Activated T-helper 1 cell treated with anti-CD3 and anti-CD28 coated beads, Interleukin-12 subunit alpha, Interleukin-12 subunit beta, Interleukin-2, Interleukin-4 antibody, amounts not matched to agents 30 ng/mL and 10 ng/mL and 1 ng/mL, durations not matched to agents 14 hours and 24 hours and 36 hours (primary cell): ENCODE measurements at regions not wholly inside any gene's neighbourhood (a gene's known extent, or its start where the extent isn't known, plus 50 kb on each side); places are given as distances from the start of the nearest gene placed in this dataset.

Source experiments
- DNase-seq: peaks from one replicate; pipeline ENCODE4 v3.0.0; 2021; ENCODE audit warnings: low spot score
- H3K27ac Mint-ChIP-seq: one replicate; pipeline ENCODE4 v1.8.0; 2021; ENCODE audit warnings: mild to moderate bottlenecking, mixed read lengths
- H3K27me3 Mint-ChIP-seq: one replicate; pipeline ENCODE4 v1.8.0; 2022; ENCODE audit warnings: mild to moderate bottlenecking, moderate library complexity, mixed read lengths; ENCODE audit not compliant: insufficient read depth
- H3K36me3 Mint-ChIP-seq: one replicate; pipeline ENCODE4 v1.8.0; 2021; ENCODE audit warnings: low read depth, mixed read lengths
- H3K4me1 Mint-ChIP-seq: one replicate; pipeline ENCODE4 v1.8.0; 2021; ENCODE audit warnings: low read depth, mixed read lengths
- H3K4me3 Mint-ChIP-seq: one replicate; pipeline ENCODE4 v1.8.0; 2021; ENCODE audit warnings: mild to moderate bottlenecking, moderate library complexity, mixed read lengths
- H3K9me3 Mint-ChIP-seq: one replicate; pipeline ENCODE4 v1.8.0; 2021; ENCODE audit warnings: mixed read lengths
- intact Hi-C: fragments of 100-400 bp; cut with micrococcal nuclease; formaldehyde crosslinking; loops from one replicate; pipeline ENCODE4 v1.15.1; 2024

DNA sequence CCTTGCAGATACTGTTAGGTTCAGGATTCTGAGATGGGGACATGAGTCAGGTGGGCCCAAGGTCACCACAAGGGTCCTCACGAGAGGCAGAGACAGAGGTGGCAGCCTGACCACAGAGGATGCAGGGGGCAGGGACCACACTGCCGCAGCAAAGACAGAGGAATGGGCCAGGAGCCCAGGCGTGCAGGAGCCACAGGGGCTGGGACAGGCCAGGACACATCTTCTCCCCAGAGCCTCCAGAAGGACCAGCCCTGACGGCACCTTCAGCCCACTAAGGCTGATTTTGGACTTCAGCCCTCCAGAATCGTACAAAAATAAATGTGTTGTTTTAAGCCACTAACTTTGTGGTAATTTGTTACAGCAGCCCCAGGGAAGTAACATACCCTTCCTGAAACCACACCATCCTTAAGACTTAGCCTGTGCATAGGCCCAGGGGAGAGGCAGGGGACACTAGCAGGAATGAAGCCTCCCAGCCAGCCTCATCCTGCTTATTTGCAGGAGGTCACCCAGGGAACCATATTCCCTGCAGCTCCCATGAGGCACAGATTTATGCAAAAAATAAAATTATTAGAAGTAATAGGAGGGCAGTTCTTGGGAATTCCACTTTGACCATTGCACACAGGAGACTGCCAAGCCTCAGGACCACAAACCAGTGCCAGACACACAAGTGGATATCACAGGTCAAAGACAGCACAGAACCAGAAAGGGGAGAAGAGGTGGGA lies 119.3 kb upstream of the CST7 start:
- no peak overlapping the region for H3K27ac Mint-ChIP-seq
- H3K36me3 Mint-ChIP-seq = no peaks in the 10 kb centered on the region
- H3K27me3 Mint-ChIP-seq = no peaks in the 10 kb centered on the region
- no peaks in the 10 kb centered on the region for H3K9me3 Mint-ChIP-seq
- no peaks in the 10 kb centered on the region for H3K4me1 Mint-ChIP-seq
- H3K4me3 Mint-ChIP-seq = no peak overlapping the region
- intact Hi-C loops = no loop called here
- DNase-seq = no peak

DNA sequence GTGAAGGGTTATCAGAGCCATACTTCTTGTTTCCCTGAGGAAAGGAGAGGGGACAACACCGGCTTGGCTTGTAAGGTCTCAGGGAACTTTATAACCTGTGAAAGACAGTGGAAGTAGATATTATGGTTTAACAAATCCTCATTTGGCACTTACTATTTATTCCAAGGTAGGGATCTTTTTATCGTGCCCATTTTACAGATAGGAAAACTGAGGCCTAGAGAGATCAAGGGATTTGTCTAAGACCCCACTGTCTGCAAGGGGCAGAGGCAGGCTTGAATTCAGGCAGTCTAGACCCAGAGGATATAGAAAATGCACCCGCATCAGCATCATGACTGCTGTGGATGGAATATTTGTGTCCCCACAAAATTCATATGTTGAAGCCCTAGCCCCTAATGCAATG lies 118.4 kb upstream of the CST7 start:
- no peak overlapping the region for H3K4me3 Mint-ChIP-seq
- no peaks in the 10 kb centered on the region for H3K27me3 Mint-ChIP-seq
- no peaks in the 10 kb centered on the region for H3K9me3 Mint-ChIP-seq
- intact Hi-C loops = no loop called here
- no peak for DNase-seq
- H3K36me3 Mint-ChIP-seq = no peaks in the 10 kb centered on the region
- no peaks in the 10 kb centered on the region for H3K4me1 Mint-ChIP-seq
- H3K27ac Mint-ChIP-seq = no peak overlapping the region

DNA sequence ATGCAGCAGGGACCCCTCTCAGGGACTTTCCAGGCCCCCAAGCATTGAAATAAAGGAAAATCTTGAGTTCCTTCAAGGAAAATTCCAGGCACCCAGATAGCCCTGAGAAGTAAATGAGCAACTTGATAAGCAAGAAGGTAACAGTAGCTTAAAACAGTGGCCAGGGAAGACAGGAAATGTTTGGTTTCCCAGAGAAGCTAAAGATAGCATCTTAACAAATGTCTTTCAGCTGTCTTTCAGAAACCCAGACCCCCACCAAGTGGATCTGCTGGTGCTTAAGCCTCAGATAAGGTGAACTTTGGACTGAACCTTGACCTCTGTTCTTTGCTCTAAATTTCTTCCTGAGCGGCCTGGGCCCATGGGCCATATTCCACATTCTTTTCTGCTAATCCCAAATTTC lies 117.8 kb upstream of the CST7 start:
- no peaks in the 10 kb centered on the region for H3K36me3 Mint-ChIP-seq
- H3K4me3 Mint-ChIP-seq = no peak overlapping the region
- H3K4me1 Mint-ChIP-seq = no peaks in the 10 kb centered on the region
- H3K27ac Mint-ChIP-seq = no peak overlapping the region
- H3K27me3 Mint-ChIP-seq = no peaks in the 10 kb centered on the region
- H3K9me3 Mint-ChIP-seq = no peaks in the 10 kb centered on the region
- no peak for DNase-seq
- intact Hi-C loops = no loop called here

DNA sequence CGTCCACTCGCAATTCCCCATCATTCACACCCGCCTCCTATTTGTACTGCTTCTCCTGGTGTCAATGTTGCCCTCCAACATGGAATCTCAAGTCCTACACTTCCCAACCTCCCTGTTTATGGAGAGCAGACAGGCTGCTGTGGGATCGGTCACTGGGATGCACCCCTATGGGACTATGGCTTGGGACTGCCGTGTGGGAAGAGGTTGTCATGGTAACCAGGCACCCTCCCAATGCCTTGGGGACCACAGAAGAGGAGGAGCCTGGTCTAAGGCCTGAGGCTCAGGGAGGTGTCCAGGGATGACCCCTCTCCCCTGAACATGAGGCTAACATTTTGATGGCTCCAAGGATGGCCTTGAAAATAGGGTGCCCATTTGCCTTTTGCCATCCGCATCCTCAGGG lies 116.6 kb upstream of the CST7 start:
- no peak for DNase-seq
- Mint-ChIP-seq H3K27me3 (no peaks in the 10 kb centered on the region), H3K36me3 (no peaks in the 10 kb centered on the region), H3K9me3 (no peaks in the 10 kb centered on the region), H3K4me3 (no peak overlapping the region), H3K27ac (no peak overlapping the region), H3K4me1 (no peaks in the 10 kb centered on the region)
- intact Hi-C loops = no loop called here

DNA sequence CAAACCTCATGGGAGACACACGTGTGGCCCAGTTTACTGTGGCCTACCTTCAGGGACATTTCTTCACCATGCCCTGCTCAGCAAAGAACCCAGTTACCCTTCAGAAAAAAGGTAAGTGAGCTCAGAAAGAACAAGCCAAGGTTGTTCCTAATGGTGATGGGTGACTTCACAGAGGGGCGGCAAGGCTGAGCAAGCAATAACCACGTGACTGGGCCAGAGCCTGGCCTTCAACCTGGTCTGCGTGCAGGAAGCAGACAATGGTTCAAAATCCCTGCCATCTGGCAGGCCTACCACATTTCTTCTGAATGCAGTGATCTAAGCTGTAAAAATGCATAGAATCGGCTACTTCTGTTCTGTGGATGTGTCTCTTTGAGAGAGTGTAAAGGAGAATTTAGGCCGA lies 115.5 kb upstream of the CST7 start:
- Mint-ChIP-seq H3K36me3 (no peaks in the 10 kb centered on the region), H3K4me1 (no peaks in the 10 kb centered on the region), H3K4me3 (no peak overlapping the region), H3K27ac (no peak overlapping the region), H3K27me3 (no peaks in the 10 kb centered on the region), H3K9me3 (no peaks in the 10 kb centered on the region)
- intact Hi-C loops = no loop called here
- DNase-seq = no peak

DNA sequence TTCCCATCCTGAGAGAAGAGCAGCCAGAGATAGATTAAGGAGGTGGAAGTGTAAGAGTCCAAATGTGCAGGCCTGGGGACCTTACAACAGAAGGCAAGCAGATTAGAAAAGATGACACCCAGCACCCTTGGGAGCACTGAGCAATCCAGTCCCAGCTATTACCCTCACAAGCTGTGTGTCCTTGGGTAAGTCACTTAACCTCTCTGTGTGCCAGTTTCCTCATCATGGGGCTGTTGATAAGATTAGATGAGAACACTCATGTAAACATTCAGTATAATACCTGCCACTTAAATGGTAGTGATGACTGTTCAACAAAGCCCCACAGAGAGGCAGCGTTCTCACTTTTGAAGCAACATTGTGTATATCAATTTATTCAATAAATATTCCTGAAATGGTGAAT lies 114.8 kb upstream of the CST7 start:
- H3K9me3 Mint-ChIP-seq = no peaks in the 10 kb centered on the region
- no peak overlapping the region for H3K27ac Mint-ChIP-seq
- H3K27me3 Mint-ChIP-seq = no peaks in the 10 kb centered on the region
- intact Hi-C loops = no loop called here
- no peak for DNase-seq
- no peak overlapping the region for H3K4me3 Mint-ChIP-seq
- H3K4me1 Mint-ChIP-seq = no peaks in the 10 kb centered on the region
- no peaks in the 10 kb centered on the region for H3K36me3 Mint-ChIP-seq

DNA sequence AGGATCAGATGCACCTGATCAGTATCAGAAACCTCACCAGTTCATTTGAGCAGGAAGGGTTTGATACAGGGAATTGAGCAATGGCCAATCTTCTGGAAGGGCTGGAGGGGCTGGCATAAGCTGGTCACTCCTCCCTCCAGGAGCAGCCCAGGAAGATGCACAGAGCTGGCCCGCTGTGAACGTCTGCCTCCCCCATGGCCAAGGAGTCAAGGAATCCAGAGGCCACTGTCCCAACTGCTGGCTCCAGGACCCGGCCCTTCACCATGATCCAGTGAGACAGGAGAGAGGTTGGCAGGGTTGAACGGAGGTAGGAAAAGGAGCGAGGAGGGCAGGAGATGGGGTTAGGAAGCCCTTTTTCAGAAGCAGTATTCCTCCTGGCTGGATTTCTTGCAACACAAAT lies 113.9 kb upstream of the CST7 start:
- intact Hi-C loops = no loop called here

DNA sequence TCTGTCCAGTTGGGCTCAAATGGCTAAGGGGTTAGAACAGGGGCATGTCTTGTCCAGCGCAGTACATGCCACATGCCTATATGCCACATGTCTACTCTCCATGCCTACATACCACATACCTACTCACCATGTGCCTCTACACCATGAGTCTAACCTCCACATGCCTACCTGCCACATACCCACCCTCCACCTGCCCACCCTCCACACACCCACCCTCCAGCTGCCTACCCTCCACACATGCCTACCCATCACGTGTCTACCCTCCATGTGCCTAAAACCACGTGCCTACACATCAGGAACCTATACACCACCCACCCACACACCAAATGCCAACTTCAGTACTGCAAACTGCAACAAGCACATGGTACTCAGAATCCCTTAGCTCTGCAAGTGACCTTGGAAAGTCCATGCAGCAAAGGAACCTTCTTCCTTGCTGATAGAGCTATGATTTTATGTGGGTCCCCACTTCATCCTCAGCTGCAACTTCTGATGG lies 113.0 kb upstream of the CST7 start:
- no peak overlapping the region for H3K4me3 Mint-ChIP-seq
- no peaks in the 10 kb centered on the region for H3K4me1 Mint-ChIP-seq
- H3K9me3 Mint-ChIP-seq = no peaks in the 10 kb centered on the region
- no peak for DNase-seq
- H3K27ac Mint-ChIP-seq = no peak overlapping the region
- no peaks in the 10 kb centered on the region for H3K27me3 Mint-ChIP-seq
- intact Hi-C loops = no loop called here
- H3K36me3 Mint-ChIP-seq = no peaks in the 10 kb centered on the region

More for the DNA sequence above, 113.9 kb upstream of the CST7 start:
- no peaks in the 10 kb centered on the region for H3K4me1 Mint-ChIP-seq
- no peaks in the 10 kb centered on the region for H3K27me3 Mint-ChIP-seq
- no peak overlapping the region for H3K27ac Mint-ChIP-seq
- H3K4me3 Mint-ChIP-seq = no peak overlapping the region
- no peak for DNase-seq
- no peaks in the 10 kb centered on the region for H3K9me3 Mint-ChIP-seq
- H3K36me3 Mint-ChIP-seq = no peaks in the 10 kb centered on the region

DNA sequence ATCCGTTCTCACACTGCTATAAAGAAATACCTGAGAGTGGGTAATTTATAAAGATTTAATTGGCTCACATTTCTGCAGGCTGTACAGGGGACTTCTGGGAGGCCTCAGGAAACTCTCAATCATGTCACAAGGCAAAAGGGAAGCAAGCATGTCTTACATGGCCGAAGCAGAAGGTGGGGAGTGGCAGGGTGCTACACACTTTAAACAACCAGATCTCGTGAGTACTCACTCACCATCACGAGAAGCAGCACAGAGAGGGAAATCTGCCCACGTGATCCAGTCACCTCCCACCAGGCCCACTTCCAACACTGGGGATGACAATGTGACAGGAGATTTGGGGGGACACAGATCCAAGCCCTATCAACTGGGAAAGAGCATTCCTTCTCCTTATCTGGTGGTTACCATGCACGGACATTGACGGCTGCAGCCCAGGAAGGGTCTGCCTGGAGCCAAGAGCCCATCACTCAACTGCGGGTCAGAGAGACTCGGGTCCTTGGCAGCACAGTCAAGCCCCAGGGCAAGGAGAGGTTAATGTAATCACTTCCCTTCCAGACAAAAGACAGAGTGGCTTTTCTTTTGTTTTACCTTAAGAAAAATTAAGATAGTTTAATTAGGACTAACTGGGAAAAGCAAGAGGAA lies 112.3 kb upstream of the CST7 start:
- H3K4me1 Mint-ChIP-seq = no peaks in the 10 kb centered on the region
- intact Hi-C loops = no loop called here
- no peak for DNase-seq
- no peaks in the 10 kb centered on the region for H3K36me3 Mint-ChIP-seq
- no peaks in the 10 kb centered on the region for H3K27me3 Mint-ChIP-seq
- no peak overlapping the region for H3K27ac Mint-ChIP-seq
- H3K4me3 Mint-ChIP-seq = no peak overlapping the region
- H3K9me3 Mint-ChIP-seq = no peaks in the 10 kb centered on the region

DNA sequence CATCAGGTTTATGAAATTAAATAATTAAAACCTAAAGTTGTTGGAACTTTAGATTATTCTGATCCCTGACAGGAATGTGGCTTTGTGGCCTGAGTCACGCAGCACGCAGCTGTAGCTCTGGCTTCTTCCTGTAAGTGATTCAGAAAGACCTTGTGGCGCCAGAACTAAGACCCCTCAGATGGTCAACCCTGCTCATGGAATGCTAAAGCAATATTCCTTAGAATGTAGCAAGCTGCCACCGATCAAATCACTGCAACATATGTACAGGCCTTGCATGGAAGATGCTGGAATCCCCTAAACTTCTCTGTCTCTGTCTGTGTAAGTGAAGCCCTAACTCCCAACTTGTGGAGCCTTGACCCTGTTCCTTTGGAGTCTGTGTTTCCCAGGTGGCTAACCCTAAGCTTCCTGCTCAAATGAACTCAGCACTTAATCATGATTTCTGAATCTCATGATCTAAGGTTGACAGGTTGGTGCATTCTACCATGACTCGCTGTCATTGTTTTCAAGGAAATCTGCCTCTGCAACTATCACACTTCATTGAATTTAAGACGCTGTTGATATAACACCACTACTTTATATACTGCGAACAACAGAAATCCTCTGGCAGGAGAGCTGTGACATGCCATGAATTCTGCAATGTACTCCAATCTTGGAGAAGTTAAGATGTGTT lies 111.2 kb upstream of the CST7 start:
- DNase-seq = no peak
- H3K27me3 Mint-ChIP-seq = peaks cover 1% of the 10 kb centered on the region
- H3K4me3 Mint-ChIP-seq = no peak overlapping the region
- H3K4me1 Mint-ChIP-seq = no peaks in the 10 kb centered on the region
- H3K36me3 Mint-ChIP-seq = no peaks in the 10 kb centered on the region
- no peaks in the 10 kb centered on the region for H3K9me3 Mint-ChIP-seq
- no peak overlapping the region for H3K27ac Mint-ChIP-seq
- intact Hi-C loops = no loop called here

DNA sequence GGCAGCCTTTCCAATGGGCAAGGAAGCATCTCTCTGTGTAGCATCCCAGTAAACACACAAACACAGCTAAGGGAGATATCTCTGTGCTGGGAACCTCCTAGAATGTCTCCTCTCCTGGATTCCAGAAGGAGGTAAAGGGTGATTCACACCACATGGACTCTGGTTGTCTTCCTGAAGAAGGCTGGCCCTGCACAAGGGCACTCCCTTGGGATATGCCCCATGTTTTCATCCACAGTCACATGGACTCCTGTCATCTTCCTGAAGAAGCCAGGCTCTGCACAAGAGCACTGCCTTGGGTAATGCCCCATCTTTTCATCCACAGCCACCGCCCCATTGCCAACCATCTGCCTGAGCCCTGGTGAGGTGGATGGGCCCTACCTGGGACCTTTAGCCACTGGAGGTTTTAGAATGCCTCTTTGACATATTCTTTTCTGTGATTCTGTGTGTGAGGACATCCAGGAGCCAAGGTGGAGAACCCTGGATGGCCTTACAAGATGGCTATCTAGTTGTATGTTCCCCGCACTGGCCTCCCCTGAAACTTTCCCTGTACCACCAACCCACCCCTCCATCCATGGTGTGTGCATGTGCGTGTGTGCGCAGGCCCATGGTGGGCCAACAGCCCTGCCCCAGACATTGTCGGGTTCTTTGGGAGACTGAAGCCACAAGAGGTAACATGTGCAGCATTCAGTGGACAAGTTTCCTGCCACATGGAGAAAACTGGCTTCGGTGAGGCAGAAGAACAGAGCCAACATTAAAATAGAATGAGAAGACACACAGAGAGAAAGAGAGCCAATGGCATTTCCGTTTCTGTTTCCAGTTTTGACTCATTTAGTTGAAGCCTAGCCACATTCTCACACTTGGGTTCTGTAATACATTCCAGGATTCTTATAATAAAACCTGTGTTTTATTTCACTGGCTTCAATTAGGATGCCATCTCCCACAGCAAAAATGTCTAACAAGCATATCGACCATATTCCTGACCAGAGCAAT lies 110.2 kb upstream of the CST7 start:
- intact Hi-C loops = no loop called here
- Mint-ChIP-seq H3K9me3 (no peaks in the 10 kb centered on the region), H3K27me3 (peaks cover 1% of the 10 kb centered on the region), H3K4me1 (no peaks in the 10 kb centered on the region), H3K27ac (no peak overlapping the region), H3K4me3 (no peak overlapping the region), H3K36me3 (no peaks in the 10 kb centered on the region)
- DNase-seq = no peak

DNA sequence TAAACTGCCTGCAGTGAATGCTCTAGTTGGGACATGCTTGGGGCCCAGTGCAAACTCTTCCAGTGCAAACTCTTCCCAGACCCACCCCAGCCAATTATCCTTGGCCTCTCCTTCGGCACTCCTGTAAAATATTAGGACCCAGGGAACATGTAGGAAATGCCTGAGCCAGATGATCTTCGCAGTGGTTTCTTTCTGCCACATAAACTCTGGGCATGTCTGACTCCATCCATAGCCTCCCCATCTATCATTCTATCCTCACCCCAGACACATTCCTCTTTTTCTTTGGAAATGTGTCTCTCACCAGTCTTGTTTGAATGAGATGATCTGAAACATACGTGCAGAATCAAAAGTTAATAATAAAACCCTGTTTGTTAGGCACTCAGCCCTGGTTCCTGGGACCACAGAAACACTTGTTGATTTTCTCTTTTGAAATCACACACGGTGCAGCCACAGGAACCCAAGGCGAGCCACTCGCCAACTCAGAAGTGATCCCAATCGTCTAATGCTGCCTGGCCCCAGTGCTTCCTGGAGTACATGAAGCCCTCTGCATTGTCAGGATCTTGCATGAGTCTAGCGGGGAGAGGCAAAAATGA lies 108.9 kb upstream of the CST7 start:
- no peaks in the 10 kb centered on the region for H3K9me3 Mint-ChIP-seq
- intact Hi-C loops = no loop called here
- no peaks in the 10 kb centered on the region for H3K36me3 Mint-ChIP-seq
- H3K4me3 Mint-ChIP-seq = no peak overlapping the region
- DNase-seq = no peak
- H3K27ac Mint-ChIP-seq = no peak overlapping the region
- peaks cover 1% of the 10 kb centered on the region for H3K27me3 Mint-ChIP-seq
- no peaks in the 10 kb centered on the region for H3K4me1 Mint-ChIP-seq
